HG03025 (cell line): ENCODE measurements at regions not wholly inside any gene's neighbourhood (a gene's known extent, or its start where the extent isn't known, plus 50 kb on each side); places are given as distances from the start of the nearest gene placed in this dataset.

Source experiments
- ATAC-seq: cut with Tn5 transposase; IDR thresholded peaks from one replicate; pipeline ENCODE4 v1.9.1; 2021; ENCODE audit warnings: mild to moderate bottlenecking, moderate library complexity; ENCODE audit not compliant: unreplicated experiment, low FRiP score

GRCh38 chr17:14918540-14918939 lies 346.6 kb downstream of the PMP22 start:
- no peak for ATAC-seq

DNA sequence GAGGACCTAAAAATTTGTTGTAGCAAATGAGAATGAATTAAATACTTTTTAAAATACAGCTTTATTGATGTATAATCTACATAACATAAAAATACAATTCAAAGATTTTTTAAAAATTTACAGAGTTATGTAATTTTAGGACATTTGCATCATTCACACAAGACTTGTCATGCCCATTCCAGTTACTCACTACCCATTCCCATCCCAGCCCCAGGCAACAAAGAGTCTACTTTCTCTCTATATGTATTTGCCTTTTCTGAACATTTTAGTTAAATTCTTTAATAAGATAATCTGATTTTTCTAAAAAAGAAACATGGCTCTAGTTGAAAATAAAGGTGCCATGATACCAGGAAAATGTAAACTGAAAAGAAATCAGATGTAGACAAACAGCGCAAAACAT lies 354.2 kb downstream of the PMP22 start:
- ATAC-seq, result no peak

GRCh38 chr17:14904386-14904785 lies 360.7 kb downstream of the PMP22 start:
- ATAC-seq, result no peak

DNA sequence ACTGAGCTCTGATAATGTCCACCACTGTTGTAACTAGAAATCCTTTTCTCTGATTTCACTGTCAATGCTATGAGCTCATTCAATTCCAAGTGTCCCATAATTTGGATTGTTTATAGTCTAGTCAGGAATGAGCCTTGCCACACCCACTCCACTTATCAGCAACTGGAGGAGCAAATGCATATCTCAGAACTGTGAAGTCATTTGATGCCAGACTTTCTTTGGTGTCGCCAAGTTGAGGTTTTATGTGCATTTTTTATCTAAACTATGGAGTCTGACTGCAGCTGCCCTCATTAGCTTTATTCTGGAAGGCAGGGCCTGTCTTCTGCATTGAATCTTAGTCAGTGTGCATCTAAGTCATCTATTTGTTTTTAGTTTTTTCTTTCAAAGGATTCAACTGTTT lies 361.3 kb downstream of the PMP22 start:
- ATAC-seq, result no peak

- no peak for ATAC-seq
These were observed 362.3 kb downstream of the PMP22 start for GRCh38 chr17:14902803-14903202.

DNA sequence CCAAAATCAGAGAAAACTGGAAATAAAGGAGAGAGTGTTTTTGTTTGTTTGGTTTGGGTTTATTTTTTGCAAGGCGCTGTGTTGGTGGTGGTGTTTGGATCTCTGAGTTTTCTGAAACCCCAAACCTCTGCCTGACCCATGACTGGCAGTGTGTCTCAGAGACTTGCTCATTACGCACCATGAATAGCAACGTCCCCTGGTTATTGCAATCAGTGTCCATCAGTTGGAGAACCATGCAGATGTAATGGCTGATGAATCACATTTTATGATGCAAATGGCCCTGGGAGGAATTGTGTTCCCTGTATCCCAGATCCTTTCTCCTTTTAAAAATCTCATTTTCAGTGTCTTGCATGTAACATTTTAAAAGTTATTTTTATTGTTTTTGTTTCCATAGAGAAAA lies 362.8 kb downstream of the PMP22 start:
- no peak for ATAC-seq

- no peak for ATAC-seq
These were observed 363.8 kb downstream of the PMP22 start for GRCh38 chr17:14901376-14901775.

DNA sequence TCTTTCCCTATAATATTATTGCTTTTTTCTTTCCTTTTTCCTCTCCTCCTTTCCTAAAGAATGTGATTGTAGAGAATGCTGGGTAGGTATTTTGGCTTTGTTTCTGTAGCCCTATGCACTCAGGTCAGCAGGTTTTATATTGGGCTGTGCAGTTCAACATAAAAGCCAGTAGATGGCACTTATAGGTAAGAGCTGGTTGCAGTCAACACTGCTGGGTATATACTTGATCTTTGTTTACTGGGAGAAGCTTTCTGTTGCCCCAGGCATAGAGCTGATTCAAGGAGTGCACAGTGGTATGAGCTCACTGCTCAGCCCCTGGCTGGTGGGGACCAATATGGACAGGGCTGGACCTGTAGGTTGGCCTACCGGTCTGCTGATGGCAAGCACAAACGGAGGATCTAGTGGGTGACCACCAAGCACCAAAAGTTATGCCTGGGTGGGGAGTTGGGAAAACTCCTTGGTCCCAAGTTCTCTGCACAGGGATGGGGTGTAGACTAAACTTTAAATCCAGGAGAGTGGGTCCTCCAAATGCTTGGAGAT lies 378.9 kb downstream of the PMP22 start:
- no peak for ATAC-seq

DNA sequence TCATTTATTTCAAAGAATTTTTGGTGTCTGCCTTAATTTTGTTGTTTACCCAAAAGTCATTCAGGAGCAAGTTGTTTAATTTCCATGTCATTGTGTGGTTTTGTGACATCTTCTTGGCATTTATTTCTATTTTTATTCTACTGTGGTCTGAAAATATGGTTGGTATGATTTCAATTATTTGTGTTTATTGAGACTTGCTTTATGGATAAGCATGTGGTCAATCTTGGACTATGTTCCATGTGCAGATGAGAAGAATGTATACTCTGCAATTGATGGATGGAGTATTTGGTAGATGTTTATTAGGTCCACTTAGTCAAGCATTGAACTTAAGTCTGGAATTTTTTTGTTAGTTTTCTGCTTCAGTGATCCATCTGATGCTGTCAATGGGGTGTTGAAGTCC lies 383.0 kb downstream of the PMP22 start:
- ATAC-seq, result no peak

DNA sequence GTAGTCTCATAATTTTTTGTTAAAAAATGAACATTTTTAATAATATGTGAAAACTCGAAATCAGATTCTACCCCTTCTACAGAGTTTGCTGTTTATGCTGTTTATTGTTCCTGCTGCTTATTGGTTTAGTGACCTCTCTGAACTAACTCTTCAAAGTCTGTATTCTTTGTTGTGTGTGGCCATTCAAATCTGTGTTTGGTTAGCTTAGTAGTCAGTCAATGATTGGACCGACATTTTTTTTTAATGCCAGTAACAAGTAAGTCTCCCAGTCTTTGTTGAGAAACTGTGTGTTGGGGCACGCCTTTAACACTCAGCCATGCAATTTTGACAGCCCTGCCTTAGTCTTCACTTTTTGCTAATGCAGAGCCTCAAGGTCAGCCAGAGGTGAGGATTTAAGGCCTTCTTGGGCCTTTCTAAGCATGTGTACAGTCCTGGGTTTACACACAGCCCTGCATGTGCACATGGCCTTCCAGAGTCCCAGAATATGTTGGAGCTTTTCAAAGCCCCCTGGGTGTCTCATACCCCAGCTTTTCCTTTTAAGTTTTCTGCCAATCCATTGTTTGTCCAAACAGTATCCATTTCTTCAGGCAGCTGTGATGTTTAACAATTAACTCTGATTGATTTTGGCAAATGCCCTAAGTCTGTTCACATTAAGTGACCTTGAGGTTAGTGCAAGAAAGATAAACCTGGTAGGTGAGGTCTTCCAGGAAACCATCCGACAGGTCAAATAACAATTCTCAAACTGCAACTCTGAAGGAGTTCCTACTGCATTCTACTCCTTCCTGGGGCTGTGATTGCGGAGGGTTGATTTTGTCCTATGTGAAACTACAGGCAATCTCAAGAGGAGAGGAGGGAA lies 389.3 kb downstream of the PMP22 start:
- no peak for ATAC-seq

DNA sequence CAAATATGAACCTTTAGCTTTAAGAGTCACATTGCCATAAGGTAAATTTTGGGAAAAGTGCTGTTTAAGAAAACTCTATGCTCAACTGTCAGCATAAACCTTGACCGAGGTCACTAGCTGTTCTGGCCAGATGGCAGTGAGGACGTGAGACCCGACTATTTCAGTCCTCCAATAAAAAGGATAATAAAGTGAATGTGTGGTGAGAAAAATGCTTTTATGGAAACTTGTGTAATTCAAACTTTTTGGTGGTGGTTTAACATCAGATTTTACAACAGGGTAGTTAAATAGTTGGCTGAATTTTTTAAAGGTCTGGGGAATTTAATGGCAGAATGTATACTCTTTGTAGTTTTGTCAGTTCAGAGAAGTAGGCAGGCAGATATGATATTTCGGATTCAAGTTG lies 391.1 kb downstream of the PMP22 start:
- no peak for ATAC-seq

DNA sequence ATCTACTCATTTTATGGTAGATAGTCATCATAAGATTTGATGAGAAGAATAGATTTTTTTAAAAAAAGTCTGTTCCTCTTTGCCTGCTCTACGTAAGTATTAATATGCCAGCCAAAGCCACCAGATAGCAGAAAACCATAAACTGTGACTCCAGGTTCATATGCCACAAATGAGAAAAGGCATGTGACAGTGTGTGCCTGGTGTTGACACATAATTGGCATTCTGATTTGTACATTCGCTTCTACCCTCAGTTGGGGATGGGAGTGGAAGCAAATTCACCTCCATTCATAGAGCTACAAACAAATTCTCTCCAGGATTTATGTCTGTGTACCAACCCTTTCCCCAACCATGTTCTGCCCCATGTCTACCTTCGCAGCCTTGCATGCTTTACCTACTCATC lies 391.6 kb downstream of the PMP22 start:
- no peak for ATAC-seq

- ATAC-seq, result no peak
These were observed 393.2 kb downstream of the PMP22 start for GRCh38 chr17:14871921-14872320.

DNA sequence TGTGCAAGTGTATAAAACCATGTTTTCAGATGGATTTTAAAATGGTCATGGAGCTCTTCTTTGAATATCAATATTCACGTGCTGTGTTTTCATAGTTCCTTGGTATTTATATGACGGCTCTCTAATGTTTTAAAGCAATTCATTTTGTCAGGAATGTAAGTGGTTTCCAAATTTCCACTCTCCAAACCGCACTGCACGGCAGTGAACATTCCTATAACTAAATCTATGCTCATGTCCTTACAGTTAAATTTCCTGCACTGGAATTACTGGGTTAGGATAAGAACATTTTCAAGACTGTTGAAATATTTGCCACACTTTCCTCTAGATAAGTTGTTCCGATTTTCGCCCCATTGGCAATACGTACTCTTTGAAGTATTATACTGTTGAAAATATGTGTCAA lies 398.9 kb downstream of the PMP22 start:
- ATAC-seq, result no peak

DNA sequence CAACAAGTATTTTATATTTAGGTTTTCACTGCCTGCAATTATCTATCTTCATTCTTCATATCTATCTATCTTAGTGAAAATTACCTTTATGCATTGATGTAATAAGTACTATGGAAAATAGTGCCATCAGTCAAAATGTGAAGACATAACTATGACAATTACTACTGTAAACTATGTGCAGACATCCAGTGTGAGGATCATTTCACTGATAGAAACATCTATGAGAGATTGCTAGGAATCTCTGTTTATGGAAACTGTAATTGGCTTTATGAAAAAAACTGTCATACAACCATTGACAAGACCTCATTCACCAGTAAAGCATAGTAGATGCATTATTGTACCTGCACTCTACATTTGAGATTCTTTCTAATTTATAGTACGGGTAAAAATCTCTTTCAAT lies 401.0 kb downstream of the PMP22 start:
- ATAC-seq, result no peak

- no peak for ATAC-seq
These were observed 405.6 kb downstream of the PMP22 start for GRCh38 chr17:14859542-14859941.

DNA sequence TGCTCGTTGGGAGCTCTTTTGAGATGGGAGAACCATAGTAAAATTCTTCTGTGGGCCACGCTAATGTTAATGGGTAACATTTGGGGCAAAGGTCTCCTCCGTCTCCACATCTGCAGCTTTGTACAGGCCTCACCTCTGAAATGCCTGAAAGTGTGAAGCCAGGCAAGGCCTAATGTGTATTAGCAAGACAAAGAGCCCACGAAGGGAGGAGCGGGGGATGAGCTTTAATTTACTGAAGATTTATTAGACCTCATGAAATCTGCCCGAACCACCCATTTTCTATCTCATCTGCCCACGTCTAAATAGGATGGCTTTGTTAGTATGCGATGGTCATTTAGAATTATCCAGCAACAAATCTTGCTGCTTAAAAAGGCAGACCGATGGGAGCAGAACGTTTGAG lies 408.9 kb downstream of the PMP22 start:
- no peak for ATAC-seq

DNA sequence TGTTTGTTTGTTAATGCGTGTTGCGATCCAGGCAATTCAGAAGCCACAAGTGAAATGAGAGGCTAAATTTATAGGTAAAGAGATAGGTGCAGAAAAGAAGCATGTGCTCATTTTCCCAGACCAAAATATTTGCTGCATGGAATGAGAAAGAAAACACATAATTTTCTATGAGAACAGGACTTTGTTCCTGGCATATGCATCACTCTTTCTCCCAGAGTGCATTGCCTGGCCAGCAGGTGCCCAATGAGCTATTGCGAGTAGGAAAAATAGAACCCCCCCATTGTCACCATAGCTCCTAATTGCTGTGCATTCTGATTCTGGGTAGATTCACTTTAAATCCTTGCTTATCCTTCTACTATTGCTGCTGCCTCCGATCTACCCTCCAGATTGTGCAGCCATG lies 410.4 kb downstream of the PMP22 start:
- ATAC-seq, result no peak

DNA sequence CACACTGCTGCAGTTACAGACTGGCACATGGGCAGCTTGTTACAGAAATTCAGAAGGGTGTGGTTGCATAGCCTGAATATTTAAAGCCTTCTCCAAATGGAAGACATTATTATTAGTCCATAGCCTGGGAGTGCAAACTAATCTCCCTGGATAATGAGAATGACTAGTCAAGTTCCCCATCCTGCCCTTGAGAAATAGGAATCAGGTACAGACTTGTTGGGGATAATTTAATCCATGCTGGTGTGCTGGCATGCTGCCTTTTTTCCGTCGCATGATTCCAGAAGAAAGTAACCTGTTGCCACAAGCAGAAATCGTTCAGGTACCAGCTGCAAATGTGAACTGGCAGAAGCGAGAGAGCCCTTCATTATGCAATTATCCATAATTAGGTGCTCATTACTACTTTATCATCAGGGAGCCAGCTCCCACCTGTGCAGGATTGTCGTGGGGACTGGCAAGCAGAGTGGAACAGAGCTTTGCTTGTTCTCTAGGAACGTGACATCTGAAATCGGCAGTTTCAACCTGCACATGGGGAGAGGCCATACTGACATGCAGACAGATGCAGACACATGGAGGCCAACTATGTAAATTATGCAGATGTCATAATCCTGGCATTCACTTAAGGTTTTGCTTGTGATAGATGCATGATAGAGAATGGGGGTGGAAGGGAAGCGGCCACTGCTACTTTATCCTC lies 419.4 kb downstream of the PMP22 start:
- ATAC-seq, result no peak

DNA sequence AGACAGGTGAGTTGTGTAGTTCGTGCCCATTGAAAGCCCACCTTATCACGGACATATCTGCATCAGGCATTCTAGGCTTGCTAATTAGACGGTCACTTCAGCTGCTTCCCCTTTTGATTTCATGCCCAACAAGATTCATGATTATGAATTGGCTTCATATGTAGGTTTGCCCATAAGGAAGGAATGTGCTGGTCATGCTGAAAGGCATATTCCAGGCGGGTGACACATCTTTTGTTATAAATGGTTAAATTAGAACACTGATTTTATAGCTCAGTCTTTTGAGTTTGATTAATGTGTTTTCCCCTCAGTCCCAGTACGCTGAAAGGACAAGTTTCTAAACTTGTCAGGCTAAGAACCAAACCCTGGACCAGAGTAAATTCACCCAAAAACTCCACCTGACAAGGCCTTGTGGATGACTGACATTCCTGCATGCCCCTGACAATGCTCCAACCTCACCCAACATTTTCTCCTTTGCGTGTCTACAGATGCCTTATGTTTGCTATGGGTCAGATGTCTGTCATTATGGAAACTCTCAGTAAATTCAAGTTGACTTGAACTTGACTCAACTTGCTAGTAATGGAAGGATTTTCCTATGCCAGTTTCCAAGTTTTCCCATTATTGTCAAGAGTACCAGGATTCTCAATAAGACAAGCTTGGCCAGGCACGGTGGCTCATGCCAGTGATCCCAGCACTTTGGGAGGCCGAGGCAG lies 421.9 kb downstream of the PMP22 start:
- no peak for ATAC-seq

DNA sequence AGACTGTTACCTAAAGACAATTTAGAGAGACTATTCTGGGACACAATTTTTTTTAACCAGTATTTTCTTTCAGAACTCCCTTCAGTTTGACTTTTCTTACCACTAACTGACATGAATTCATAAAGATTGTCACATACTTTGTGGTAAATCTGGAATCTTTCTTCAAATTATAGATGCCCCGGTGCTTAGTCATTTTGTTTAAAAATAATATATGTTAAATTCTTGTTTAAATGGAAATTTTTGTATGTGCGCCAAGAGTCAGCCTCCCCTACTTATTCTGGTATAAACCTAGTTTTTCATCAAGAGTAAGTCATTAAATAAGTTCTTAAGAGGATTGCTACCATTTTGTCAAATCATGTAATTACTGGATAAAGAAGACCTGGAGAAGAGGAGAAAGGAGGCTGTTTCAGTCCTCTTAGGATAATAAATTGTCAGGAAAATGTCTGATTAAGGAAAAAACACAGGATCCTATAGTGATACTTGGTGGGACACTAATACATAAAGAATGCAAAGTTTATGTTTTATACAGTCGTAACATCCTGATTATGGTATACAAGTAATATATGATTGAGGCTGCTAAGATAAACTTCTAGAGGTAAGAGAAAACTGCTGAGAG lies 424.4 kb downstream of the PMP22 start:
- no peak for ATAC-seq
